CD14-positive monocyte (primary cell): ENCODE measurements at regions not wholly inside any gene's neighbourhood (a gene's known extent, or its start where the extent isn't known, plus 50 kb on each side); places are given as distances from the start of the nearest gene placed in this dataset.

Source experiments
- DNase-seq, 3 donors: peaks; one replicate each; pipeline ENCODE4 v3.0.0-alpha.2; 2011 to 2022
- H2AFZ ChIP-seq: 2 replicates; pipeline ENCODE4 v1.6.0; 2012; ENCODE audit warnings: mild to moderate bottlenecking, low read depth, low read length, inconsistent platforms; ENCODE audit not compliant: insufficient read depth, poor library complexity, severe bottlenecking
- H3K27ac ChIP-seq, 2 donors: 1 replicate in 1 of 2; 2 replicates in 1 of 2; pipeline ENCODE4 v1.5.1; 2012 to 2013; ENCODE audit warnings: low read length in 2 of 2, control low read depth in 1 of 2, inconsistent platforms in 1 of 2, low read depth in 1 of 2, mild to moderate bottlenecking in 1 of 2
- H3K27me3 ChIP-seq, 2 donors: one replicate each; pipeline versions ENCODE4 v1.6.0 to v1.6.1; 2011 to 2013; ENCODE audit warnings: low read length in 2 of 2; ENCODE audit not compliant: control insufficient read depth in 2 of 2, insufficient read depth in 2 of 2
- H3K36me3 ChIP-seq, 2 donors: replicated peaks in 1 of 2; 1 replicate in 1 of 2; 2 replicates in 1 of 2; pipeline versions ENCODE4 v1.5.1 to v1.6.1; 2012 to 2013; ENCODE audit warnings: low read length in 2 of 2, control low read depth in 1 of 2, inconsistent platforms in 1 of 2, mild to moderate bottlenecking in 1 of 2; ENCODE audit not compliant: insufficient read depth in 2 of 2, control insufficient read depth in 1 of 2
- H3K4me1 ChIP-seq, 2 donors: 1 replicate in 1 of 2; 2 replicates in 1 of 2; pipeline versions ENCODE4 v1.5.1 to v1.6.1; 2012 to 2013; ENCODE audit warnings: low read length in 2 of 2, control low read depth in 1 of 2, inconsistent platforms in 1 of 2, mild to moderate bottlenecking in 1 of 2, moderate library complexity in 1 of 2; ENCODE audit not compliant: insufficient read depth in 2 of 2, control insufficient read depth in 1 of 2
- H3K4me2 ChIP-seq: replicated peaks from 2 replicates; pipeline ENCODE3; 2012; ENCODE audit warnings: low read length, moderate library complexity, mild to moderate bottlenecking; ENCODE audit not compliant: poor library complexity, severe bottlenecking; ENCODE audit errors: extremely low read depth
- H3K4me3 ChIP-seq, 3 experiments: fragments of 200-600 bp in 1 of 3; sonication (generic) in 1 of 3; replicated peaks in 1 of 3; 1 replicate in 2 of 3; 2 replicates in 1 of 3; pipeline ENCODE4 v1.5.1; 2011 to 2013; ENCODE audit warnings: low read length in 3 of 3, mild to moderate bottlenecking in 3 of 3, control low read depth in 2 of 3, low read depth in 2 of 3, inconsistent platforms in 1 of 3, moderate library complexity in 1 of 3
- H3K79me2 ChIP-seq: 2 replicates; pipeline ENCODE4 v1.6.0; 2012; ENCODE audit warnings: mild to moderate bottlenecking, control low read depth, inconsistent platforms, low read length, moderate library complexity; ENCODE audit not compliant: insufficient read depth
- H3K9ac ChIP-seq: 2 replicates; pipeline ENCODE4 v1.6.0; 2017; ENCODE audit warnings: low read length, mild to moderate bottlenecking; ENCODE audit not compliant: insufficient read depth, poor library complexity, severe bottlenecking
- H3K9me3 ChIP-seq, 2 donors: replicated peaks in 1 of 2; 1 replicate in 1 of 2; 2 replicates in 1 of 2; pipeline versions ENCODE4 v1.5.1 to v1.6.1; 2012 to 2013; ENCODE audit warnings: low read length in 2 of 2, control low read depth in 1 of 2; ENCODE audit not compliant: control insufficient read depth in 1 of 2, insufficient read depth in 1 of 2
- H4K20me1 ChIP-seq: 2 replicates; pipeline ENCODE4 v1.6.0; 2012; ENCODE audit warnings: mild to moderate bottlenecking, low read length, control low read depth, moderate library complexity; ENCODE audit not compliant: insufficient read depth
- H3K27ac Mint-ChIP-seq, 7 donors: one replicate each; pipeline ENCODE4 v1.8.0; 2020; ENCODE audit warnings: mild to moderate bottlenecking in 7 of 7, mixed read lengths in 7 of 7, moderate library complexity in 6 of 7, inconsistent platforms in 2 of 7
- H3K27me3 Mint-ChIP-seq, 3 donors: one replicate each; pipeline ENCODE4 v1.8.0; 2021 to 2022; ENCODE audit warnings: low read depth in 3 of 3, mild to moderate bottlenecking in 3 of 3, mixed read lengths in 3 of 3, moderate library complexity in 3 of 3, inconsistent platforms in 1 of 3
- H3K36me3 Mint-ChIP-seq, 2 donors: one replicate each; pipeline ENCODE4 v1.8.0; 2020; ENCODE audit warnings: mixed read lengths in 2 of 2, inconsistent platforms in 1 of 2, mild to moderate bottlenecking in 1 of 2
- H3K4me1 Mint-ChIP-seq: one replicate; pipeline ENCODE4 v1.8.0; 2020; ENCODE audit warnings: mild to moderate bottlenecking, mixed read lengths
- H3K4me3 Mint-ChIP-seq, 2 donors: one replicate each; pipeline ENCODE4 v1.8.0; 2020; ENCODE audit warnings: mild to moderate bottlenecking in 2 of 2, mixed read lengths in 2 of 2, moderate library complexity in 1 of 2
- H3K9me3 Mint-ChIP-seq, 7 donors: one replicate each; pipeline ENCODE4 v1.8.0; 2020 to 2022; ENCODE audit warnings: mixed read lengths in 7 of 7, mild to moderate bottlenecking in 6 of 7, moderate library complexity in 6 of 7, inconsistent platforms in 2 of 7
- CTCF ChIP-seq: fragments of 200-600 bp; IDR thresholded peaks from one replicate; pipeline ENCODE4 v1.8.0; 2022; ENCODE audit warnings: antibody characterized with exemption, mild to moderate bottlenecking
- WGBS: methylation state at CpG from one replicate; pipeline ENCODE4 v1.1.5; 2013; ENCODE audit warnings: missing lambda C conversion rate; ENCODE audit not compliant: insufficient coverage; 5-methylcytosine and 5-hydroxymethylcytosine counted together
- intact Hi-C, 2 donors: fragments of 100-400 bp; cut with micrococcal nuclease; formaldehyde crosslinking; loops; one replicate each; pipeline versions ENCODE4 v1.15.0 to v1.15.1; 2023

GRCh38 chr5:162502780-162503179 lies 435.2 kb downstream of the GABRG2 start:
- Mint-ChIP-seq H3K4me1 (no peaks in the 10 kb centered on the region), H3K27ac (no peak overlapping the region), H3K4me3 (no peak overlapping the region), H3K27me3 (no peaks in the 10 kb centered on the region), H3K9me3 (peaks cover 0 to 9% (median 5%) of the 10 kb centered on the region in 7 donors), H3K36me3 (no peaks in the 10 kb centered on the region)
- Histone ChIP-seq H3K27me3 (no peaks in the 10 kb centered on the region), H3K9ac (no peak overlapping the region), H3K4me1 (no peaks in the 10 kb centered on the region), H2AFZ (no peak overlapping the region), H3K4me2 (no peak overlapping the region), H3K9me3 (peaks cover 0 to 7% of the 10 kb centered on the region in 2 donors), H3K27ac (no peak overlapping the region), H3K36me3 (no peaks in the 10 kb centered on the region), H3K4me3 (no peak overlapping the region), H4K20me1 (no peaks in the 10 kb centered on the region), H3K79me2 (no peaks in the 10 kb centered on the region)
- WGBS = no CpG with 5 or more reads among the region's 3 CpGs
- intact Hi-C loops = no loop called here
- DNase-seq = no peak
- no peak for TF ChIP-seq CTCF

- H3K36me3 ChIP-seq = no peaks in the 10 kb centered on the region
- intact Hi-C loops = no loop called here
- no peak overlapping the region for H2AFZ ChIP-seq
- H3K4me2 ChIP-seq = no peak overlapping the region
- H3K9me3 Mint-ChIP-seq = peaks cover 0 to 9% (median 5%) of the 10 kb centered on the region in 7 donors
- H3K27me3 Mint-ChIP-seq = no peaks in the 10 kb centered on the region
- no peaks in the 10 kb centered on the region for H4K20me1 ChIP-seq
- H3K4me1 ChIP-seq = no peaks in the 10 kb centered on the region
- peaks cover 0 to 7% of the 10 kb centered on the region in 2 donors for H3K9me3 ChIP-seq
- H3K36me3 Mint-ChIP-seq = no peaks in the 10 kb centered on the region
- TF ChIP-seq CTCF = no peak
- no peaks in the 10 kb centered on the region for H3K27me3 ChIP-seq
- H3K27ac Mint-ChIP-seq = no peak overlapping the region
- no peak for DNase-seq
- 77% methylated on average over 3 of the region's 3 CpGs for WGBS
- H3K4me3 ChIP-seq = no peak overlapping the region
- no peak overlapping the region for H3K4me3 Mint-ChIP-seq
- no peak overlapping the region for H3K9ac ChIP-seq
- no peak overlapping the region for H3K27ac ChIP-seq
- no peaks in the 10 kb centered on the region for H3K79me2 ChIP-seq
- no peaks in the 10 kb centered on the region for H3K4me1 Mint-ChIP-seq
These were observed 436.2 kb downstream of the GABRG2 start for GRCh38 chr5:162503796-162504195.
